HG02642 (cell line): ENCODE measurements at regions not wholly inside any gene's neighbourhood (a gene's known extent, or its start where the extent isn't known, plus 50 kb on each side); places are given as distances from the start of the nearest gene placed in this dataset.
"Not testable (repeated sequence)": the region's sequence is repeated elsewhere in the genome, so short reads cannot be mapped to it uniquely, and the experiment has no call there.

ENCODE experiments used
- ATAC-seq: cut with Tn5 transposase; IDR thresholded peaks from one replicate; pipeline ENCODE4 v1.9.1; 2021; ENCODE audit warnings: mild to moderate bottlenecking; ENCODE audit not compliant: unreplicated experiment, poor library complexity

DNA sequence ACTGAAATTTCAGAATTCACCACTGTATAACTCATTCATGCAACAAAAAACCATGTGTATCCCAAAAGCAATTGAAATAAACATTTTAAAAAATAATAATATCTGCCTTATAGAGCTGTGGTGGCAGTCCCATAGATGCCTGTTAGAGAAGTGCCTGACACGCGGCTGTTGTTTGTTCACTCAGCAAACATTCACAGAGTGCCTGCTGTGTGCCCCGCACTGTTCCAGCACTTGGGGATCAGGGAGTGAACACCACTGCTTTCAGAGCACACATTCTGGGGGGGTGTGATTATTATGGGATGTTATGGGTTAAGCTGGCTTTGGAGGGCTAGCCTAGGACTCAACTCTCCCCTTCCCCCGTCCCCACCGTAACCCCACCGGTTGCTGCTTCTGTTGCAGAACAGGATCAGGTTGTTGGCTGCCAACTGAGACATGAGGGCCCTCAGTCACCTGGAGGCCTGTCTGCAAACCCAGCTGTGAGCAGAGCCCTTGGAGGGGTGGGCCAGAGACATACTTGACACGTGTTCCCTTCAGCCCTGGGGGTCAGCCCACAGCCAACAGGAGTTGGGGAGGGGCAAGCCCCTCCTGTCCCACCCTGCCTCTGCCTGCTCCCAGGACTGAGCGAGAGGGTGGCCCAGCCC is 103.3 kb upstream of the CIBAR2 start:
- no peak for ATAC-seq

DNA sequence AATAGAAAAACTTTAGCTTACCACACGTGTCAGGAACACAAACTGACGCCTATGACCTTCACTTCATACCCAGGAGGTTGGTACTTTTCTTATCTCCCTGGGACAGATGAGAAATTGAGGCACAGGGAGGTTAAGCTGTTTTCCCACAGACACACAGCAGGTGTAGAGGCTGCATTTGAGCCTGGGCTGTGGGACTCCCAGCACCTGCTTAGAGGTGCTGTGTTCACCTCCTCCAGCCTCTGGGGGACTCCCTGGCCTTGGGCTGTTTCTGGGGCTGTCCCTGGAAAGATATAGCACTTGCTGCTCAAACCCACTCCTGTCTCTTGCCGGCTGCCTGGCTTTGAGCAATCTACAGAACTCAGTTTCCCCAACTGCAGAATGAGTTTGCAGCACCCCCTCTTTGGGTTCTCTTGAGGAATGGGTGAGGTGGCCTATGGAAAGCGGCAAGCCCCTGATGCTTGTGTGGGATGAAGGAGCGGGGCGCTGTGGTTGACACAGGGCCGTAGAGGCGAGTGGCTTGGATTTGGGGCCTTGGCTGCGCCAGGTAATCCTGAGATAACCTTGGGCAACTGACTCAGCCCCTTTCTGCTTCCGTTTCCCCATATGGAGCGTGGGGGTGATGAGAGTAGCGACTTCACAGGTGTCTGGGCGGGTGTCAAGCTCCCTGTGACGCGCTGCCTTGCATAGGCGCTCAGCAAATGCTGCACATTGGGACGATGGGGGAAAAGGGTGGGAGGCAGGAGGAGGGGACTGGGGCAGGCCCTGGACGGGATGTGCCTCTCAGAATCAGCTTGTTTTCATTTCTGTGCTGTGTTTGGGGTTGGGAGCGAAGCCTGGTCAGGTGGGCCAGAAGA is 104.5 kb upstream of the CIBAR2 start:
- ATAC-seq: no peak

DNA sequence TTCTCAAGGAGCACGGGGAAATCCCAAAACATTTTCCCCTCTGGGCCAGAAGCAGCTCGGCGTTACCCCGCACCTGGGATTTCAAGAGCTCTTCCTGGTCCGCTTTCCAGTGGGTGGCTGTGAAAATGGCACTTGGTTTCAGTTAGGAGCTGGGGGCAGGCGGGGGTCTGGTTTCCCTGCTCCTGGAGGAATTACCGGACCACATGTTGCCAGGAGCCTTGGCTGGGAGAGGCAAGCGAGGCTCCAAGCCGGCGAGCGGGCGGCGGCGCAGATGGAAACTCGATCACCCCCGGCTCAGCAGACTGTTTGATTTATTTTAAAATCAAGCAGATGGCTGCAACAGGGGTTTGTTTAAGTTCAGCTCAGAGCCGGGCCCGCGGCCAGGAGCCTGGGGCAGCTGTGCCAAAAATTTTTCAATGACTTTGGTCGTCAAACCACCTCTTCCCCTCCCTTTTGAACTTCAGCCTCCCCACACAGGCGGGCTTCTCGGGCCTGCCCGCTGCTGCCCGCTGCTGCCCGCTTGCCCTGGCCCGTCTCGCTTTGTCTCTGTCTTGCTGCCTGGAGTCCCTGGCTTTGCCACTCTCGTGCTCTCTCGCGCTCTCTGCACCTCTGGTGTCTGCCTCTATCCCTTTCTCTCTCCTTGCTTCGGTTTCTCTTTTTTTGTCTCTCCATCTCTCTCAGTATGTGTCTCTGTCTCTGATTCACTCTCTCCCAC is 108.0 kb upstream of the CIBAR2 start:
- ATAC-seq: no peak

DNA sequence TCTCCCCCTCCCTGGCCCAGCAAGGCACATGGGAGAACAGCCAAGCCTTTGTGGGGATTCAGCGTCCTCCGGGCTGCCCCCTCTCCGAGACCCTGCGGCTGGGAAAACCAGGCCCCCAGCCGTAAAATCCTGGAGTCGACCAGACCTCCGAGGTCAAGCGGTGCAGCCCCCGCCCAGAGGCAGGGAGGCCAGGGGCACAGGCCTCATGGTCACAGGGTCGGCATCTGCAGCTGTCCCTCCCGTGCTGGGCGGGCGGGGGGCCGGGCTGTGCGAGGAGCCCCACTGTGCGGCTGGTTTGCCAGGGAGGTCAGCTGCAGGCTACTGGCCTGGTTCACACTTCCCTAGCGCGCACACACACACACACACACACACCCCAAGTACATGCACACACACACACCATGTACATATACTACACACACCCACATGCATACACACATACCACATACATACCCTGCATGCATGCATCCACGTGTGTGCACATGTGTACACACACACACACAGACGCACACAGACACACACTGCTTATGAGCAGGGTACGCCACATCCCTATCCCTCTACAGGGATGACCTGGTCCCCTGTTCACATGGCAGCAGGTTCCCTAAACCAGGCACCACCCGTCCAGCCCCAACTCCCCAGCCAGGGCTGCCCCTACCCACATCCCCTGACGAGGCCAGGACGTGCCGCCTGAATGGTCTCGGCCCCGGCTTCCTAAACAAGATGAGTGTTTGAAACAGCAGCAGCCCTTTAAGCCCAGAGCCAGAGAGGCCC is 108.9 kb upstream of the CIBAR2 start:
- ATAC-seq: no peak

DNA sequence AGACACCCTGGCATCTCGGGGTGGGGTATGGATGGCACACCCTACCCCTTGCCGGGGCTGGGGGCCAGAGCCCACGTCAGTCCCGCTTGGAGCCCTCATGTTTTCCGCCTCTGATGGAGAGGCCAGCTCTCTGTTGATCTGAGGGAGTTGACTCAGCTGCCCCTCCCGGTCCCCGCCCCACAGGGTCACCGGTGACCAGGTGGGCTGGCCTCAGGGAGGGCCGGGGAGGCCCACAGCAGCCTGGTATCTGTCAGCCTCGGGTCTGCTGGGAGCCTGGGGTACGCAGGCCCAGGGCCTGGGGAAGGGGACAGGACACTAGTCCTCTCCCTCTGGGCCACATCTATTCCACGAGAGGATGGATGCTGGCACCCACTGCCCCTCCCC is 109.5 kb upstream of the CIBAR2 start:
- no peak for ATAC-seq

DNA sequence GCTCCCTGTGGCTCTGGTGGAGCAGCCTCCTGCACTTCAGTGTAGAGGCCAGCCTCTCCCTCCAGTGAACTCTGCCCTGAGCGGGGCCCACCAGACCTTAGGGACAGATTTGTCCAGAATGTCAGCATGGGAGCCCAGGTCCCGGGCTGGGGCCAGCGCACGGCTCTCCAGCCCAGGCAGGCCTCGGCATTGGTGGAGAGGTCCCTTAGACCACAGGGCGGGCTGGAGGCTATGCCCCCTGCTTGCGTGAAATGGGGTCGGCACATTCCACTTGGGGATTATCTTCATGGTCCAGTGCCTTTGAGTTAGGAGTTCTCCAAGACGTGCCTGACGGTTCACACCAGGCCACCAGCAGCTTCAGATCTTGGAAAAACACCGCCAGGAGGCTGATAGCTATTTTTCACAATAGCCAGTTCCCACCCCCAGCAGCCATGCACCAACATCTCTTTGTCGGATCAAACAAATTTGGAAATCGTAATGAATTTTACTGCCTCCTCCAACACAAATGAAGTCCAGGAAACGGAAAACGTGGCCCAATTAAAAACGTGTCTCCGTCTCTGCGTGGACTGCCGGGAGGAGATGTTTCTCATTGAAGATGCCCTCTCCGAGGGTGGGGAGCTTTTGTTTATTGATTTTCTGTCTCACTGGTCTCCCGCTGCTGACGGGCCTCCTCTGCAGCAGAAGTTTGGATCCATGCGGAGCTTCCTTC is 110.0 kb upstream of the CIBAR2 start:
- no peak for ATAC-seq

DNA sequence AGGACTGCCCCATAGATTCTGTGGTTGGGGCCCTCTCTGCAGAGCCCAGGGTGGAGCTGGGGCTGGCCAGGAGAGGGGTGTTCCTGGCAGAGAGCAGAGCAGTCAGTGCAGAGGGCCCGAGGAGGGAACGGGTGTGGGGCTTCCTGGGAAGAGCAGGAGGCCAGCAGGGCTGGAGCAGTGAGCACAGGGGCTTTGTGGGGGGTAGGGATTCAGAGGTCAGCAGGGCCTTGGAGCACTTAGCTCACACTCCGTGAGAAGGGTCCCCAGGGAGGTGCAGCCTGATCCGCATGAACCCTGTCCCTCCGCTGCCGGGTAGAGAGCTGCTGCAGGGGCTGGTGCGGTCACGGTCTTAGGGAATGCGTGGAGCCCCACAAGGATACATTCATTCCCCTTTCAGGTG is 113.0 kb upstream of the CIBAR2 start:
- no peak for ATAC-seq

DNA sequence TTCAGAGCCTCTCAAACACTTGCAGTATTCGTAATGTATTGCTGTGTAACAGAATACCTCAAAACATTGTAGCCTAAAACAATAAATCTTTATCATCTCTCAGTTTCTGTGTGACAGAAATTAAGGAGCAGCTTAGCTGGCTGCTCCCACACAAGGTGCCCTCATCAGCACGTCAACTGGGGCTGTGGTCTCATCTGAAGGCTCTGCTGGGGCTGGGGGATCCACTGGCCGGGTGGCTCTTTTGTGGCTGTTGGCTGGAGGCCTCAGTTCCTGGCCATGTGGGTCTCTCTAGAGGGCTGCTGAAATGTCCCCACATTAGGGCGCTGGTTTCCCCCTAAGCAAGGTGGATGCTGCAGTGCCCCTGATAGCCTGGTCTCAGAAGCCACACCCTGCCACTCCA is 113.4 kb upstream of the CIBAR2 start:
- ATAC-seq: no peak

DNA sequence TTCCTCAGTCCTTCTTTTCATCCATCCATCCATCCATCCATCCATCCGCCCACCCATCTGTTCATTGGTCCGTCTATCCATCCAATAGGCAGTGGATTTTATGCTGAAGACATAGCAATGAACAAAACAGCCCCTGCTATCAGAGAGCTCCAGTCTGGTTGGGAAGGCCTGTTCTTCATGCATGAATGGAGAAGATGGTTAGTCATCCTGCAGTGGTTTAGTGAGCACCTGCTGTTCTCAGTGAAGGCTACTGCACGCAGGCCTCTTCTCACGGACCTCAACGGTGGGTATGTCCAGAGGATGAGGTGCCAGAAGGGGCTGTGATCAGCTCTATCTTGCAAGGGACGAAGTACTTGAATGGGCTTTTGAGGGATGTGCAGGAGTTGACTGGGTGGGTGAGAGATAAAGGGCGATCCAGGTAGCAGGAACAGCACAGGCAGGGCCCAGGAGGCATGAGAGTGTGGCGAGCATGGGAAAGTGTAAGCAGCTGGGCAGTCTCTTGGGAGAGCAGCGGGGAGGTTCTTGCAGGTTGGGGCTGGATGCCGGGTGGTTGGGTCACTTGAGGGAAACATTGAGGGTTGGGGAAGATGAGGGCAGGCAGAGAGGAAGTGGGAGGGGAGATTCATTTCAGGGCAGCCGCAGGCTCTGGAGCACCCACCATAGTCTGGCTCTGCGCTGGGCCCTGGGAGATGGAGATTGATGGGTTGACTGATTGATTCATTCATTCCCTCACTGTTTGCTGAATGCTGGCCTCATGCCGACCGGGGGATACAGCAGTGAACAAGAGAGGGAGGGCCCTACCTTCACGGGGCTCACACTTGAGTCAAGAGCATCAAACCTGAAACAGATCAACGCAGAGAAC is 115.0 kb upstream of the CIBAR2 start:
- peak; percentile 79 for ATAC-seq

DNA sequence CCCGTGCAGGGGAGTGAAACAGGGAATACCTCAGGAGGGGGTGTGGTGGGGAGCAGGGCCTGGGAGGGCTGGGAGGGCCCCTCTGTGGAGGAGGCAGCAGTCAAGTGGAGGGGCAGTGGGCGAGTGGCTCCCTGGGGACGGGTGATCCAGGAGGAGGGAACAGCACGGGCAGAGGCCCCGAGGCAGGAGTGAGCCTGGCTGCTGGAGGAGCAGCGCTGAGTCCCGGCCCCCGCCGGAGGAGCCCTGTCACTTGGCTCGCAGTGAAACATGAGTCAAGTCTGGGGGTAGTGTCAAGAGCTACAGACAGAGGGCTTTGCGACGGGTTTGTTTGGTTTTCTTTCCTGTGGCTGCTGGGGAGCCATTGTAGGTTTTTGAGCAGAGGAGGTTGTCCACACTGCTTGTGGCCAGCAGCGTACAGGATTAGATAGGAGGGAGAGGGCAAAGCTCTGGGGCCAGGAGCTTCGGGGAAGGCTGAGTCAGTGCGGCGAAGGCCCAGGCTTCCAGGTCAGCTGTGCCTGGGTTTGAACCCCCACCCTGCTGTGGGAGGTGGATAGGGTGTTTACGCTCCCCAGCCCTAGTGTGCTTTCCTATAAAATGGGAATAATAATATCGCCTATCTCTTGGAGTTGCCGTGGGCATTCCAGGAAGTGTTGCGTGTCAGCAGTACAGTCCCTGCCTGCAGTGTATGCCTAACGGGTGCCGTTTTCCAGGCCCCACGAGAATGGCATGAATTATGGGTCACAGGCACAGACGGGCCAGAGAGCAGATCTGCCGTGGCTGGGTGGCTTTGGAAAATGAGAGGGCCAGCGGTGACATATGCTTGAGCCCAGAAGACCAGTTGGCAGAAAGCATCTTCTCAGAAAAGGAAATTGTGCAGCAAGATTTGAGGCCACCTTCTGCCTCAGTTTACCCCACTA is 115.9 kb upstream of the CIBAR2 start:
- no peak for ATAC-seq

DNA sequence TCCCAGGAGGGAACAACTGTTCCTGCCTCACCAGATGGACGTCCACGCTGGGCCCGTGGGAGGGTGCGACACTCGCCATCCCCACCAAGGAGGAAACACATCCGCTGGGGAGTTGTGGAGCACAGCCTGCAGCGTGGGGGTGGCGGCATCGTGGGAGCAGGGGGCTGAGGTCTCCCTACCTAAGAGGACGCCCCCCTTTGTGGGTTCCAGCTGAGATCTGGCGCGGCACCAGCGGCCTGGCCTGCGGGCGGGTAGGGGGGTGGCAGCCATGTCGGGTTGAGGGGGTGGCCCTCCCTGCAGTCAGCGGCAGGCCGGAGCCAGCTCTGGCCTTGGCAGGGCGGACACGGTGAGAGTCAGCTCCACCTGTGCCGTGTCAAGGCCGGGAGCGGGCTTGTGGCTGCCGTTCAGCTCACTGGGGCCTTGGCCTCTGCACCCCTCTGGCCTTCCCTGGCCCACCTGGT is 116.7 kb upstream of the CIBAR2 start:
- no peak for ATAC-seq

DNA sequence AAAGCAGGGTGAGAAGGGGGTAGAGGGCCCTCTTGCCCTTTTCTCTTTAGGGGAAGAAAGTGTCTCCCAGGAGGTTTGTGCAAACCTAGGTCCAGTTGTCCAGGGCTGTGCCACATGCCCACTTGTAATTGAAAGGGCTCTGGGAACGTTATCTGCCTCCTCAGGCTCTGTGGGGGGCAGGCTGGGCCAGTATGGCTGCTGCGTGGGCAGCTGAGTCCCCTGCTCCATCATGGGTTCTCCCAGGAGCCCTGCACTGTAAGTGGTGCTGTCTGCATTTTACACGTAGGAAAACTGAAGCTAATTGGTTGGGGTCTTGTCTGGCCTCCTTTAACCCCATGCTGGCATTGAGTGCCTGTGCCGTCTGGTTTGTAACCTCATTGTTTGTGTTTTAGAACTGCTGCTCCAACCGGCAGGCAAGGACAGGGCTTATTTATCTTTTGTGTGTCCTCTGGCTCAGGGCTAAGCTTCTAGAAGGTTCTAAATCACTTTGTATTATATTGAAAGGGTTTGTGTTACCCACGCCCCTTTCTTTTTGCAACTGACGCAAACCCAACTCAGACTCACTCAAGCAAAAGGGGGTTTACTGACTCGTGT is 117.7 kb upstream of the CIBAR2 start:
- no peak for ATAC-seq

DNA sequence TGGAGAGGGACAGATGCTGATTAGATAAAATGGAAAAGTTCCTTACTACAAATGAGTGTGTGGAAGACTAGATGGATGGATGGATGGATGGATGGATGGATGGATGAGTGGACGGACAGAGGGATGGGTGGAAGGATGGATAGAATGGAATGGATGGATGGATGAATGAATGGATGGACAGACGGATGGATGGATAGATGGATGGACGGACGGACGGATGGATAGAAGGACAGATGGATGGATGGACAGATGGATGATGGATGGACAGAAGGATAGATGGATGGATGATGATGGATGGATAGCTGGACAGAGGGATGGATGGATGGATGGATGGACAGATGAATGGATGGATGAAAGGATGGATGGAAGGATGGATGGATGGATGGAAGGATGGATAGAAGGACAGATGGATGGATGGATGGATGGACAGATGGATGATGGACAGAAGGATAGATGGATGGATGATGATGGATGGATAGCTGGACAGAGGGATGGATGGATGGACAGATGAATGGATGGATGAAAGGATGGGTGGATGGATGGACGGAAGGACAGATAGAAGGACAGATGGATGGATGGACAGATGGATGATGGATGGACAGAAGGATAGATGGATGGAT is 118.6 kb upstream of the CIBAR2 start:
- ATAC-seq: not testable (repeated sequence)

DNA sequence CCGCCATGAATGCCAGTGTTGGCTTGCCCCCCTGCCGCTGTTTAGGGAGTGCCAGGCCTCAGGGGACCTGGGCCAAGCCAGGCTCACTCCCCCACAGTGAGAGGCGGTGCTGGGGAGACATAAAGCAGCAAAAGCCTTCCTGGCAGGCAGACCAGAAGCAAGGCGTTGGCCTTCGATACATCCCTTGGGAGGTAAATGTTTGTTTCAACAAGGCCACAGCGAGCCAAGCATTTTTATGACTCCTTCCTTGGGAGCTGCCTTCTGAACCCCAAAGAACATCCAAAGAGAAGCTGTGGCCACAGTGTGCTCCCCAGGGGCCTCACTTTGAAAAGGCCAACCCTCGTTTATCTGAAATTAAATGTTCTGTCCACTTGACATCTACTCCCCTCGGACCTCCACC is 119.7 kb upstream of the CIBAR2 start:
- ATAC-seq: no peak

DNA sequence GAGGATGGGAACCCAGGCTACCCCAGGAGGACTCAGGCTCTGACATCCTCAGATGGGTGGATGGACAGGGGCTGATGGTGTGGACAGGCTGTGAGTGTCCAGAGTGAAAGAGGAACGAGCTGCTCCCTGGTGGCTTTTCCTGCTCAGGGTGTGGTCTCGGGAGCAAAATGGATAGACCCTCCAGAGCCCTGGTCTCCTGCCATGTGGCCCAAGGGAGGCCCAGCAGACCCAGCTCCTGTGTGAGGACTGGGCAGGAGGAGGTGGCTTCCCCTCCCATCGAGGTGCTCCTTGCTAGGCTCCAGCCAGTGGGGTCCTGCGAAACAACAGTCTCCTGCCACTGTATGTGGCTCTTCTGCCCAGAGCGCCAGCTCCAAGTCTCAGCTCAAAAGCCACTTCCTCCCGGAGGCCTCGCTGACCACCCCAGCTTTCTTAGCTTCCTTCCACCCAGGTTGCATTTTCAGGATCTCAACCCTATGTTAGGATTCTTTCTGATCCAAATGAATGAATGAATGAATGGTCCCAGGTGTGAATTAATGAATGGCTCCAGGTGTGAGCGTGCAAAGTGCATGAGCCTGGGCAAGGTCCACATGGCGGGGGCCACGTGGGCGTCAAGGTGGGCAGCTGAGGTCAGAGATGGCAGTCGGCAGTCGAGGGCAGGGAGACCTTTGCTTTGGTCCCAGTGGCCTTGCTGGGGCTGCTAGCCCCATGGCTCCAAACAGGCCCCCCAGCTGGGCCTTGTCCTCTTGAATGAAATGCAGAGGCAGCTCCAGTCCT is 120.3 kb upstream of the CIBAR2 start:
- no peak for ATAC-seq

DNA sequence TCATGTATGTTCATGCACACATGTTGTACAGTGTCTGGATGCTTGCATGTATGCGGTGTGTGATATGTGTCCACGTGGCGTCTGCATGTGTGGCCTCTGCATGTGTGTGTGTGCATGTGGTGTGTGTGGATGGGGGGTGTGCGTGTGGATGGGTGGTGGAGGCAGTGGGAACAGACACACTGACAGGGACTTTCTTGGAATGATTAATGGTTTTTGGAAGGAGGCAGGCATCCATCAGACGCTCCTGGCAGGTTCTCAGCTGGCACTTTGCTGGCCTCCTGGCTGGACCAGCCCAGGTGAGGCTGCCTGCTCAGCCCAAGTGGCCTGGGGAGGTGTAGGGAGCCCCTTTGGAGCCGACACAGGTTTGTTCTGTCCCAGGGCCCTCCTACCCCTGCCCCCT is 121.2 kb upstream of the CIBAR2 start:
- no peak for ATAC-seq
